ENCODE measurements at regions not wholly inside any gene's neighbourhood (a gene's known extent, or its start where the extent isn't known, plus 50 kb on each side); places are given as distances from the start of the nearest gene placed in this dataset.

- Histone ChIP-seq H3K4me3 (ENCODE audit: low read length) (no peak overlapping the region), H3K9me3 (ENCODE audit: insufficient read depth, low read depth, low read length) (no peaks in the 10 kb centered on the region), H3K4me1 (ENCODE audit: insufficient read depth, low read length) (peaks cover 9% of the 10 kb centered on the region), H3K27me3 (ENCODE audit: insufficient read depth, low read length) (no peaks in the 10 kb centered on the region; the same call in 1 of the 2 replicates), H3K36me3 (ENCODE audit: insufficient read depth, low read length) (no peaks in the 10 kb centered on the region), H3K27ac (ENCODE audit: low read depth, low read length) (no peak overlapping the region), H3K9ac (ENCODE audit: low read depth, low read length) (no peak overlapping the region)
Observed at GRCh38 chr3:132256989-132257388, 60.2 kb upstream of the ACP3 start.

- Histone ChIP-seq H3K27me3 (ENCODE audit: insufficient read depth, low read length) (no peaks in the 10 kb centered on the region), H3K9me3 (ENCODE audit: insufficient read depth, low read depth, low read length) (no peaks in the 10 kb centered on the region; the same call in 1 of the 2 replicates), H3K4me1 (ENCODE audit: insufficient read depth, low read length) (no peaks in the 10 kb centered on the region), H3K4me3 (ENCODE audit: low read length) (no peak overlapping the region), H3K27ac (ENCODE audit: low read depth, low read length) (no peak overlapping the region), H3K9ac (ENCODE audit: low read depth, low read length) (no peak overlapping the region), H3K36me3 (ENCODE audit: insufficient read depth, low read length) (no peaks in the 10 kb centered on the region)
- 88% methylated on average over 2 of the region's 3 CpGs for WGBS
Observed at GRCh38 chr3:132261506-132261905, 55.7 kb upstream of the ACP3 start.

GRCh38 chr3:132262305-132262704 is 54.9 kb upstream of the ACP3 start:
- Histone ChIP-seq H3K4me3 (ENCODE audit: low read length) (no peak overlapping the region), H3K4me1 (ENCODE audit: insufficient read depth, low read length) (no peaks in the 10 kb centered on the region), H3K9ac (ENCODE audit: low read depth, low read length) (no peak overlapping the region), H3K27me3 (ENCODE audit: insufficient read depth, low read length) (no peaks in the 10 kb centered on the region), H3K27ac (ENCODE audit: low read depth, low read length) (no peak overlapping the region), H3K36me3 (ENCODE audit: insufficient read depth, low read length) (no peaks in the 10 kb centered on the region), H3K9me3 (ENCODE audit: insufficient read depth, low read depth, low read length) (no peaks in the 10 kb centered on the region; the same call in 1 of the 2 replicates)
- 95% methylated on average over 2 of the region's 2 CpGs for WGBS

- Histone ChIP-seq H3K9me3 (ENCODE audit: insufficient read depth, low read depth, low read length) (no peaks in the 10 kb centered on the region; the same call in 1 of the 2 replicates), H3K27me3 (ENCODE audit: insufficient read depth, low read length) (no peaks in the 10 kb centered on the region), H3K4me1 (ENCODE audit: insufficient read depth, low read length) (no peaks in the 10 kb centered on the region), H3K36me3 (ENCODE audit: insufficient read depth, low read length) (no peaks in the 10 kb centered on the region), H3K4me3 (ENCODE audit: low read length) (no peak overlapping the region), H3K9ac (ENCODE audit: low read depth, low read length) (no peak overlapping the region), H3K27ac (ENCODE audit: low read depth, low read length) (no peak overlapping the region)
- WGBS, result 93% methylated on average over 2 of the region's 2 CpGs
Observed at GRCh38 chr3:132262956-132263355, 54.3 kb upstream of the ACP3 start.

GRCh38 chr3:132265028-132265427 is 52.2 kb upstream of the ACP3 start:
- Histone ChIP-seq H3K4me3 (ENCODE audit: low read length) (no peak overlapping the region), H3K4me1 (ENCODE audit: insufficient read depth, low read length) (no peaks in the 10 kb centered on the region), H3K27ac (ENCODE audit: low read depth, low read length) (no peak overlapping the region), H3K27me3 (ENCODE audit: insufficient read depth, low read length) (no peaks in the 10 kb centered on the region), H3K9me3 (ENCODE audit: insufficient read depth, low read depth, low read length) (no peaks in the 10 kb centered on the region; the same call in 1 of the 2 replicates), H3K36me3 (ENCODE audit: insufficient read depth, low read length) (no peaks in the 10 kb centered on the region), H3K9ac (ENCODE audit: low read depth, low read length) (no peak overlapping the region)

GRCh38 chr3:132265488-132265887 is 51.7 kb upstream of the ACP3 start:
- no peaks in the 10 kb centered on the region for H3K4me1 ChIP-seq (ENCODE audit: insufficient read depth, low read length)
- H3K9ac ChIP-seq (ENCODE audit: low read depth, low read length), result no peak overlapping the region
- H3K4me3 ChIP-seq (ENCODE audit: low read length), result no peak overlapping the region
- no peaks in the 10 kb centered on the region for H3K36me3 ChIP-seq (ENCODE audit: insufficient read depth, low read length)
- H3K27ac ChIP-seq (ENCODE audit: low read depth, low read length), result no peak overlapping the region
- H3K9me3 ChIP-seq (ENCODE audit: insufficient read depth, low read depth, low read length), result no peaks in the 10 kb centered on the region; the same call in 1 of the 2 replicates
- no peaks in the 10 kb centered on the region for H3K27me3 ChIP-seq (ENCODE audit: insufficient read depth, low read length)
- WGBS, result 83% methylated on average over 3 of the region's 3 CpGs

GRCh38 chr3:132267391-132267993 is 49.7 kb upstream of the ACP3 start:
- no peaks in the 10 kb centered on the region for H3K27me3 ChIP-seq (ENCODE audit: insufficient read depth, low read length)
- H3K27ac ChIP-seq (ENCODE audit: low read depth, low read length), result no peak overlapping the region
- WGBS, result 93% methylated on average over 4 of the region's 4 CpGs

More at GRCh38 chr3:132267391-132267993, 49.7 kb upstream of the ACP3 start:
- no peaks in the 10 kb centered on the region for H3K36me3 ChIP-seq (ENCODE audit: insufficient read depth, low read length)
- no peak overlapping the region for H3K4me3 ChIP-seq (ENCODE audit: low read length)
- no peak overlapping the region for H3K9ac ChIP-seq (ENCODE audit: low read depth, low read length)
- no peaks in the 10 kb centered on the region; the same call in 1 of the 2 replicates for H3K9me3 ChIP-seq (ENCODE audit: insufficient read depth, low read depth, low read length)
- no peaks in the 10 kb centered on the region for H3K4me1 ChIP-seq (ENCODE audit: insufficient read depth, low read length)

All from HUES64 (cell line).